ENCODE measurements at regions not wholly inside any gene's neighbourhood (a gene's known extent, or its start where the extent isn't known, plus 50 kb on each side); places are given as distances from the start of the nearest gene placed in this dataset.

- no peaks in the 10 kb centered on the region for H3K36me3 ChIP-seq (ENCODE audit: control insufficient read depth in 2 of 2, extremely low read depth in 1 of 2, insufficient read depth in 2 of 2, low read length in 2 of 2)
- TF ChIP-seq MYC (IDR thresholded peaks at IDR 0.05; ENCODE audit: low read depth, low read length), result no peak
- TF ChIP-seq JUN (IDR thresholded peaks at IDR 0.05; ENCODE audit: borderline replicate concordance, insufficient read depth, insufficient read length, low read depth), result no peak
- no peak for TF ChIP-seq FOS (IDR thresholded peaks at IDR 0.05; ENCODE audit: borderline replicate concordance, insufficient read depth, low read length)
- no peak overlapping the region for H3K27ac ChIP-seq (ENCODE audit: insufficient read depth, low read depth, low read length)
- H3K4me2 ChIP-seq (ENCODE audit: insufficient read depth, low read length), result no peak overlapping the region
- H3K27me3 ChIP-seq (ENCODE audit: control insufficient read depth in 2 of 2, insufficient read depth in 2 of 2, low read length in 2 of 2), result no peaks in the 10 kb centered on the region
- no peak overlapping the region for H2AFZ ChIP-seq (ENCODE audit: low read depth, low read length)
- intact Hi-C loops (cut with micrococcal nuclease) (no loop called here), dilution Hi-C loops (cut with MboI; ENCODE audit: extremely low pct_ligation_motif_present, low sequenced_read_pairs) (no loop called here)
- H3K9me1 ChIP-seq (replicated peaks; ENCODE audit: control insufficient read depth, extremely low read depth, insufficient read depth, low read length), result no peaks in the 10 kb centered on the region
- H4K20me1 ChIP-seq (replicated peaks; ENCODE audit: control insufficient read depth, extremely low read depth, insufficient read depth, low read length), result no peaks in the 10 kb centered on the region
- FAIRE-seq (no peak), DNase-seq (ENCODE audit: low read depth, low spot score) (no peak)
- no TSS peak for BruUV-seq (replicated peaks)
- no peaks in the 10 kb centered on the region for H3K79me2 ChIP-seq (ENCODE audit: control insufficient read depth, insufficient read depth, low read length)
- no peaks in the 10 kb centered on the region for H3K9me3 ChIP-seq (replicated peaks; ENCODE audit: control insufficient read depth, insufficient read depth, low read length)
- POLR2A ChIA-PET, result no interaction called here
- CTCF ChIA-PET, result no interaction called here
- H3K4me3 ChIP-seq (replicated peaks in 1 of 3; ENCODE audit: insufficient read depth in 1 of 3, low read depth in 1 of 3, low read length in 3 of 3), result no peak overlapping the region
- H3K4me1 ChIP-seq (ENCODE audit: control insufficient read depth, extremely low read depth, insufficient read depth, low read length), result no peaks in the 10 kb centered on the region
- H3K9ac ChIP-seq (replicated peaks; ENCODE audit: extremely low read depth, insufficient read depth, low read length), result no peak overlapping the region
These were observed 826.5 kb upstream of the PIK3C3 start for GRCh38 chr18:41128545-41128944.

- H3K27me3 ChIP-seq (ENCODE audit: control insufficient read depth in 2 of 2, insufficient read depth in 2 of 2, low read length in 2 of 2), result no peaks in the 10 kb centered on the region
- H3K9me1 ChIP-seq (replicated peaks; ENCODE audit: control insufficient read depth, extremely low read depth, insufficient read depth, low read length), result no peaks in the 10 kb centered on the region
- dilution Hi-C loops (cut with MboI; ENCODE audit: extremely low pct_ligation_motif_present, low sequenced_read_pairs) (no loop called here), intact Hi-C loops (cut with micrococcal nuclease) (no loop called here)
- no peaks in the 10 kb centered on the region for H3K4me1 ChIP-seq (ENCODE audit: control insufficient read depth, extremely low read depth, insufficient read depth, low read length)
- H3K9me3 ChIP-seq (replicated peaks; ENCODE audit: control insufficient read depth, insufficient read depth, low read length), result no peaks in the 10 kb centered on the region
- H3K4me3 ChIP-seq (replicated peaks in 1 of 3; ENCODE audit: insufficient read depth in 1 of 3, low read depth in 1 of 3, low read length in 3 of 3), result no peak overlapping the region
- DNase-seq (ENCODE audit: low read depth, low spot score) (no peak), FAIRE-seq (no peak)
- ChIA-PET POLR2A (no interaction called here), CTCF (no interaction called here)
- H3K9ac ChIP-seq (replicated peaks; ENCODE audit: extremely low read depth, insufficient read depth, low read length), result no peak overlapping the region
- no peaks in the 10 kb centered on the region for H3K36me3 ChIP-seq (ENCODE audit: control insufficient read depth in 2 of 2, extremely low read depth in 1 of 2, insufficient read depth in 2 of 2, low read length in 2 of 2)
- no peaks in the 10 kb centered on the region for H3K79me2 ChIP-seq (ENCODE audit: control insufficient read depth, insufficient read depth, low read length)
- no peak overlapping the region for H3K4me2 ChIP-seq (ENCODE audit: insufficient read depth, low read length)
- TF ChIP-seq MYC (IDR thresholded peaks at IDR 0.05; ENCODE audit: low read depth, low read length) (no peak), FOS (IDR thresholded peaks at IDR 0.05; ENCODE audit: borderline replicate concordance, insufficient read depth, low read length) (no peak), GATA2 (IDR thresholded peaks at IDR 0.05; ENCODE audit: insufficient read depth, insufficient read length, low read depth, low read length) (no peak), POLR2AphosphoS5 (IDR thresholded peaks at IDR 0.05; ENCODE audit: insufficient read depth, low read depth, low read length) (no peak), MAX (IDR thresholded peaks at IDR 0.05; ENCODE audit: insufficient read depth, insufficient read length) (no peak)
- H3K27ac ChIP-seq (ENCODE audit: insufficient read depth, low read depth, low read length), result no peak overlapping the region
- BruUV-seq (replicated peaks), result no TSS peak
- no peaks in the 10 kb centered on the region for H4K20me1 ChIP-seq (replicated peaks; ENCODE audit: control insufficient read depth, extremely low read depth, insufficient read depth, low read length)
- no peak overlapping the region for H2AFZ ChIP-seq (ENCODE audit: low read depth, low read length)
These were observed 826.9 kb upstream of the PIK3C3 start for GRCh38 chr18:41128126-41128525.

Data from endothelial cell of umbilical vein (primary cell).